ENCODE measurements at regions not wholly inside any gene's neighbourhood (a gene's known extent, or its start where the extent isn't known, plus 50 kb on each side); places are given as distances from the start of the nearest gene placed in this dataset.

- no peak for TF ChIP-seq ZBTB33 (IDR thresholded peaks at IDR 0.05; ENCODE audit: extremely low read depth, insufficient replicate concordance, low read length)
- TF ChIP-seq EZH2 (IDR thresholded peaks at IDR 0.05), result no peak
- TF ChIP-seq EZH2phosphoT487 (IDR thresholded peaks at IDR 0.05; ENCODE audit: borderline replicate concordance), result no peak
- TF ChIP-seq CTCF (IDR thresholded peaks at IDR 0.05 in 2 of 3, conservative IDR thresholded peaks at IDR 0.05 in 1 of 3; ENCODE audit: borderline replicate concordance in 1 of 3, insufficient read depth in 1 of 3, low read depth in 2 of 3, low read length in 2 of 3), result no peak
Measured at GRCh38 chr2:116749994-116750393, 1064.5 kb upstream of the DDX18 start.
